GM10266 (cell line): ENCODE measurements at regions not wholly inside any gene's neighbourhood (a gene's known extent, or its start where the extent isn't known, plus 50 kb on each side); places are given as distances from the start of the nearest gene placed in this dataset.
"Not testable (repeated sequence)": the region's sequence is repeated elsewhere in the genome, so short reads cannot be mapped to it uniquely, and the experiment has no call there.

Experiments used
- DNase-seq: peaks from one replicate; pipeline ENCODE4 v3.0.0; 2012; ENCODE audit errors: extremely low spot score
- CTCF ChIP-seq: IDR thresholded peaks from 2 replicates; pipeline ENCODE4 v1.5.1; 2012; ENCODE audit warnings: mild to moderate bottlenecking, low read depth; ENCODE audit not compliant: control insufficient read depth, insufficient read depth; ENCODE audit errors: missing control alignments

- TF ChIP-seq CTCF = peak; percentile 27
- peak; percentile 4 for DNase-seq
Measured at GRCh38 chr2:90207454-90208058, 1516.1 kb downstream of the RPIA start.

DNA sequence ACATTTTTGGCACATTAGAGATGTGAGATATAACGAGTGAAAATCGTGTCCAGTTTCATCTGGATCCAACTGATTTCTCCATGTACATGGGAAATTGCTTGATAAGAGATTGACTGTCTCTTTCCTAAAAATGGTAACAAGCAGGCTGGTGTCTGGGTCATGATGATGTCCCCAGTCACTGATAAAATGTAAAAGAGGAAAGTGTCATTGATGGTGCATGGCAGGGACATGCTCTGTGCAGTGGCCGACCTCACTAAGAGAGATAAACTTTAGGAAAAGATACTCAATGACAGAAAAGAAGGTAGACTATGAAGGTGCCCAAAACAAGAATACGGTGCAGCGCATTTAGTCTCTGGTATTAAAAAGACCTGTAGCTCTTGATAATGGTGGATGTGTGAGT is 1517.5 kb downstream of the RPIA start:
- DNase-seq = no peak
- TF ChIP-seq CTCF = no peak

DNA sequence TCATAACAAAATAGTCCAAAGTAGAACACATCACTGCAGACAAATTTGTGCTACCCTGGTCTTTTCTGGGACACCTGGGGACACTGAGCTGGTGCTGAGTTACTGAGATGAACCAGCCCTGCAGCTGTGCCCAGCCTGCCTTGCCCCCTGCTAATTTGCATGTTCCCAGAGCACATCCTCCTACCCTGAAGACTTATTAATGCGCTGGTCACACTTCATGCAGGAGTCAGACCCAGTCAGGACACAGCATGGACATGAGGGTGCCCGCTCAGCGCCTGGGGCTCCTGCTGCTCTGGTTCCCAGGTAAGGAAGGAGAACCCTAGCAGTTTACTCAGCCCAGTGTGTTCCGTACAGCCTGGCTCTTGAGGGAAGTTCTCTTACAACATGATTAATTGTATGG is 1518.3 kb downstream of the RPIA start:
- no peak for DNase-seq
- TF ChIP-seq CTCF = no peak

DNA sequence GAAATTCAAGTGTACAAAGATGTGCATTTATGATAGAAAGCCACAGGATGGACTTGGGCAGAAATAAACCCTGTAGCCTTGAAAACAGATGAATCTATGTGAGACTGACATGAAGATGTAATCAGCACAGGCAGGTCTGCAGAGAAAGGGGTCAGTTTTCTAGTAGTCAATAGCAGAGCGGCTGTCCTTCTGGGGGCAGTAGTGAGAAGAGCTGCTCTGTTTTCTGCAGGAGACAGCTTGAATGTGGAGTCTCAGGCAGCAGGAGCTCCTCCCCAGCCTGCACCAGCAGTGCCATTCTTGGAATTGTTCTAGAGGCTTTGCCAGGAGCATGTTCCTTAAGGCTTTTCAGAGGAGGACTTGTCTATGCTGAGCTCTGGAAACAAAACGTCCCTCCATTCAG is 1524.4 kb downstream of the RPIA start:
- DNase-seq = not testable (repeated sequence)

- DNase-seq = not testable (repeated sequence)
Measured at GRCh38 chr2:90216801-90217200, 1525.3 kb downstream of the RPIA start.

GRCh38 chr2:90218534-90218933 is 1527.1 kb downstream of the RPIA start:
- not testable (repeated sequence) for DNase-seq

DNA sequence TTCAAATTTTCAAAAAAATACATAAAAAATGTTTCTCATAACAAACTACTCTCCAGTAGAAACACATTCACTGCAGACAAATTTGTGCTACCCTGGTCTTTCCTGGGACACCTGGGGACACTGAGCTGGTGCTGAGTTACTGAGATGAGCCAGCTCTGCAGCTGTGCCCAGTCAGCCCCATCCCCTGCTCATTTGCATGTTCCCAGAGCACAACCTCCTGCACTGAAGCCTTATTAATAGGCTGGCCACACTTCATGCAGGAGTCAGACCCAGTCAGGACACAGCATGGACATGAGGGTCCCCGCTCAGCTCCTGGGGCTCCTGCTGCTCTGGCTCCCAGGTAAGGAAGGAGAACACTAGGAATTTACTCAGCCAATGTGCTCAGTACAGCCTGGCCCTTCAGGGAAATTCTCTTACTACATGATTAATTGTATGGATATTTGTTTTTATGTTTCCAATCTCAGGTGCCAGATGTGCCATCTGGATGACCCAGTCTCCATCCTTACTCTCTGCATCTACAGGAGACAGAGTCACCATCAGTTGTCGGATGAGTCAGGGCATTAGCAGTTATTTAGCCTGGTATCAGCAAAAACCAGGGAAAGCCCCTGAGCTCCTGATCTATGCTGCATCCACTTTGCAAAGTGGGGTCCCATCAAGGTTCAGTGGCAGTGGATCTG is 1529.3 kb downstream of the RPIA start:
- not testable (repeated sequence) for DNase-seq

GRCh38 chr2:90221300-90221651 is 1529.8 kb downstream of the RPIA start:
- DNase-seq = no peak
- TF ChIP-seq CTCF = no peak

- DNase-seq = not testable (repeated sequence)
Measured at GRCh38 chr2:90224767-90225166, 1533.3 kb downstream of the RPIA start.

GRCh38 chr2:90226465-90227072 is 1535.1 kb downstream of the RPIA start:
- DNase-seq = not testable (repeated sequence)

- DNase-seq = not testable (repeated sequence)
Measured at GRCh38 chr2:90231199-90231598, 1539.7 kb downstream of the RPIA start.

GRCh38 chr2:90235452-90235851 is 1544.0 kb downstream of the RPIA start:
- DNase-seq = not testable (repeated sequence)

- not testable (repeated sequence) for DNase-seq
Measured at GRCh38 chr2:90237923-90238361, 1546.5 kb downstream of the RPIA start.

DNA sequence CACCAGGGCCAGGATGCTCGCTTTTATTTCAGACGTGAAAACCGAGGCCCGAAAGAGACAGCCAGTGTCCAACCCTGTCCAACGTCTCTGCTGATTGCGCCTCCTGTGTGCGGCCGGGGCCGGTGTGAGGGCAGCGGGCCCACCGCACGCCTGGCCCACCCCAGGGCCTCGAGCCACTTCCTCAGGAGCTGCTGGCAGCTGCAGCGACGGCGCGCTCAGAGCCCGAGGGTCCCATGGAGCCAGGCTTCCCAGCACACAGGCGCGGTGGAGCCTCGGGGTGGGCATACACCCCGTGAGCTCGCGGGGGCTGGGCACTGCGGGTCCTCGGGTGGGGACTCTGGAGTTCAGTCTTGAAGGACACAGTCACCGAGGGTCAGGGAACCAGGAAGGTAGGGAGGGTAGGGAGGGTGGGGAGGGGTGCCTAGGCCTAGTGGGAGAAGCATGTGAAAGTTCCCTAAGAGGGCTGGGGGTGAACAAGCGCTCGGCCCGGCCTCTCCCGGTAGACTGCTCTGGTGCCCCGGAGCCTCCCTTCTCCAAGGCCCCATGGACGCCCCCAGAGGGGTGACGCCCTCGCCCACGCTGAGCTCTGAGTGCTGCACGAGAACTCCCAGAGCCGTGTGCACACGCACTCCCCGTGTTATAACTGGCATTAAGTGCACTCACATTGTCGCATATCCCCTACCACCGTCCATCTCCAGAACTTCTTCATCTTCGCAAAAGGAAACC is 1547.2 kb downstream of the RPIA start:
- not testable (repeated sequence) for DNase-seq

- not testable (repeated sequence) for DNase-seq
Measured at GRCh38 chr2:90239769-90240168, 1548.3 kb downstream of the RPIA start.
